Esophagus squamous epithelium (tissue), 4 donors: ENCODE measurements at regions not wholly inside any gene's neighbourhood (a gene's known extent, or its start where the extent isn't known, plus 50 kb on each side); places are given as distances from the start of the nearest gene placed in this dataset.

Experiments used
- POLR2A ChIP-seq, 4 donors: fragments of 450-650 bp; IDR thresholded peaks; one replicate each; pipeline ENCODE4 v1.6.1; 2017; ENCODE audit warnings: antibody characterized with exemption in 4 of 4, mild to moderate bottlenecking in 4 of 4, moderate library complexity in 3 of 4
- TF ChIP-seq, protein P1 (sequence below), 6 experiments: fragments of 450-650 bp in 4 of 6; fragments of 200-600 bp in 2 of 6; sonication (generic) in 2 of 6; IDR thresholded peaks; one replicate each; pipeline ENCODE4 v1.5.1; 2016 to 2019; ENCODE audit warnings: antibody characterized with exemption in 6 of 6, mild to moderate bottlenecking in 4 of 6, moderate library complexity in 4 of 6

DNA sequence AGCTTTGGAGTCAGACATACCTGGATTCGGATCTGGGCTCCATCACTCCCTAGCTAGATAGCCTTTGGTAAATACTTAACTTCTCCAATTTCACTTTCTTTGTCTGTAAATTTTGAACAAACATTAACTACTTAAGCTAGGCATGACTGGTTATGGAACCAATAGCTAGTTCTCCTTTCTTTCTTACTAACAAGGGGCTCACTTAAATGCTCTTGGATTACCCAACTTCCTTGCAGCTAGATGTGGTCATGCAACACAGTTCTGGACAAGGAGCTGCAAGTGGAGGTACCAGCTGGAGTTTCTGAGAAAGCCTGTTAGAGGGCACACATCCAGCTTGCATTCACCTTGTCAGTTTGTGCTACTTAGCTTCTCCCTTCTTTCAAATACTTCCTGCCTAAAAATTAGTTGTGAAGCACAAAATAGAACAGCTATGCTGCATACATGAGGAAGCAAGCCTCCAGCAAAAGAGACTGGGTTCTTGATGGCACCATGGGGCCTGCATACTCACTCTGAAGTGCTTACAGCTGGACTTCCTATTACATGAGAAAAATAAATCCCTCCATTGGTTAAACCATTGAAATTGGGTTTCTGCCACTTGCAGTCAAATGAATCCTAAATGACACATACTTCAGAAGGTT lies 210.1 kb upstream of the EEA1 start:
- TF ChIP-seq, protein P1, sequence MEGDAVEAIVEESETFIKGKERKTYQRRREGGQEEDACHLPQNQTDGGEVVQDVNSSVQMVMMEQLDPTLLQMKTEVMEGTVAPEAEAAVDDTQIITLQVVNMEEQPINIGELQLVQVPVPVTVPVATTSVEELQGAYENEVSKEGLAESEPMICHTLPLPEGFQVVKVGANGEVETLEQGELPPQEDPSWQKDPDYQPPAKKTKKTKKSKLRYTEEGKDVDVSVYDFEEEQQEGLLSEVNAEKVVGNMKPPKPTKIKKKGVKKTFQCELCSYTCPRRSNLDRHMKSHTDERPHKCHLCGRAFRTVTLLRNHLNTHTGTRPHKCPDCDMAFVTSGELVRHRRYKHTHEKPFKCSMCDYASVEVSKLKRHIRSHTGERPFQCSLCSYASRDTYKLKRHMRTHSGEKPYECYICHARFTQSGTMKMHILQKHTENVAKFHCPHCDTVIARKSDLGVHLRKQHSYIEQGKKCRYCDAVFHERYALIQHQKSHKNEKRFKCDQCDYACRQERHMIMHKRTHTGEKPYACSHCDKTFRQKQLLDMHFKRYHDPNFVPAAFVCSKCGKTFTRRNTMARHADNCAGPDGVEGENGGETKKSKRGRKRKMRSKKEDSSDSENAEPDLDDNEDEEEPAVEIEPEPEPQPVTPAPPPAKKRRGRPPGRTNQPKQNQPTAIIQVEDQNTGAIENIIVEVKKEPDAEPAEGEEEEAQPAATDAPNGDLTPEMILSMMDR (IDR thresholded peaks at IDR 0.05), result no peak
- TF ChIP-seq POLR2A (IDR thresholded peaks at IDR 0.05), result no peak
